ENCODE measurements at regions not wholly inside any gene's neighbourhood (a gene's known extent, or its start where the extent isn't known, plus 50 kb on each side); places are given as distances from the start of the nearest gene placed in this dataset.
"Not testable (repeated sequence)": the region's sequence is repeated elsewhere in the genome, so short reads cannot be mapped to it uniquely, and the experiment has no call there.

DNA sequence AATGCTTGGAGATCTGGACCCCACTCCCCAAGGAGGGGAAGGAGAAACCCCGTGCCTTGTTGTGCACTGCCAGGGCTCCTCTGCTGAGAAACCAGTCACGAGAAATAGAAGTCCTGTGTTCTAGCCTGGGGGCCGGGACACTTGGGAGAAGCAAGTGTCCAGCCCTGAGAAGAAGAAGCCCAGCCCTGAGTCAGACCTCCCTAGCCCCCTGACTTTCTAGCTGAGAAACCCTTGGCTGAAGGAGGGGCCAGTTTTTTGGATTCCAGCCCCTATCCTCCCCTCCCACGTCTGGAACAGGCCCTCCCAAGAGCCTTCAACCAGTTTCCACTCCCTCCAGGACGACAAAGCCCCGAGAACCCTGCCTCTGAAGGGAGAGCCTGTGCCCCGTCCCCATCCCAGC lies 100.5 kb downstream of the NAV1 start:
- no peak for DNase-seq (ENCODE audit: low spot score)

DNA sequence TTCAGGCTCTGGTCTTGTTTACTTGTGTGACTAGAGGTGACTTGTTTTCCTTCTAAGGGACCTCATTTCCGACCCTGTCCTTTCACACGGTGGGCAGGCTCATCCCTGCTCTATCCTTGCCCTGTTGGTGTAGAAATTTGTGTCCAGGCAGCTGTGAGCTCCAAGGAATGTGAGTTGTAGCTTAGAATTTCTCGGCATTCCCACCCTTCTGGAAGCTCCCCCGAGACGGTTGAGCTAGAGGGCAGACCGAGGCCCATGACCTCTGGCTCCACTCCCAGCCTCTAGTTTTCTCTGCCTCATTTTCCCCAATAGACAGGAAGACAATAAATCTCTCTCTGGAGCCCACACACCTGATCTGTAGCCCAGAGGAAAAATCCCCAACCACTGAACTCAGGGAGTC lies 100.9 kb downstream of the NAV1 start:
- DNase-seq (ENCODE audit: low spot score): no peak

DNA sequence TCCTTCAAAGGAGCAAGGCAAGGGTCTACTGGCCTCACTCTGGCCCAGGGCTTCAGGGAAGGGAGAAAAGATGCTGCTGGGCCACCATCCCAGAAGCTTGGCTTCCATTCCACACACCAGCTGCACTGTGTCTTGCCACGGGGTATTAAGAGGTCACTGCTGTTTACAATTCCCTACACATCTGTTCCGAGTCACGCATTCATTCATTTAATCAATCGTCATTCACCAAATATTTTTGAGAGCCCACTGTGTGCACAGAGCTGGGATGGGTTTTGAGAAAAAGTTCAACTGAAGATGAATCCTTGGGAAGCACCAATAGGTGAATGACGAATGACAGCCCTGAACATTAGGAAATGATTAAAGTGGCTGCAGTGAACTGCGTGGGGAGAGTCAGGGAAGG lies 101.7 kb downstream of the NAV1 start:
- DNase-seq (ENCODE audit: low spot score): peak; percentile 62

DNA sequence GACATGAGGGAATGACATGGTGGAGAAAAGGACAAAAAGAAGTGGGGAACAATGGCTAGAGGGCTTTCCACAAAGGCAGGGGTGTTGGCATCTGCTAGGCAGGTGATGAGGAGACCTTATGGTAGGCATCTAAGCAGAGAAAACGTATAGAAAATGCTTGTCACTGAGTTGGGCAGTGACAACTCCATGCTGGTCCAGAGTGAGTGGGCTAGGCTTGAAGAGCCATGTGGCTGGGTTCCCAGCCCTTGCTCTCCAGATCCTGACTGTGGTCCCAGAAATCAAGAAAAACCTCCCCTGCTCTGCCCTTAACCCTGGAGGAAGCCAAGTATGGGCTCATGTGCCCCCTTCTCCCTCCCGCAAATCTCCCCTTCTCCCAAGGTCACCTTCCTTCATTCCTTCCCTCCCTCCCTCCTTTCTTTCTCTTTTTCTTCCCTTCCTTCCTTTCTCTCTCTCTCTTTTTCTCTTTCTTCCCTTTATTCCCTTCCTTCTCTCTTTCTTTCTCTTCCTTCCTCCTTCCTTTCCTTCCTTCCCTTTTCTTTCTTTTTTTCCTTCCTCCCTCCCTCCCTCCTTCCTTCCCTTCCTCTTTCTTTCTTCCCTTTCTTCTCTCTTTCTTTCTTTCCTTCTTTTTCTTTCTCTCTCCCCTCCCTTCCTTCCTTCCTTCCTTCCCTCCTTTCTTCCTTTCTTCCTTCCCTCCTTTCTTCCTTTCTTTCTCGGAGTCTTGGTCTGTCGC lies 102.8 kb downstream of the NAV1 start:
- no peak for DNase-seq (ENCODE audit: low spot score)

DNA sequence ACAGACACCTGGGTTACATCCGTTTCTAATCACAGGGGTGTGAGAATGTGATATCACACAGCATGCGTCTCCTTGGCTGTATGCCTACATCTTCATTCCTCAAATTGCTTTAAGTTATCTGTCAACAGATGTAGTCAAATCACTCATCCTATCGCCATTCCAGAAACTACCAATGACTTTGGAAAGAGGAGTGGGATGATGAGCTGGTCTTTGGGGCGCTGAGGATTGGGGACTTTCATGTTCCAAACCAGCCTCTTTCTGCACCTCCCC lies 104.8 kb downstream of the NAV1 start:
- DNase-seq (ENCODE audit: low spot score): no peak

DNA sequence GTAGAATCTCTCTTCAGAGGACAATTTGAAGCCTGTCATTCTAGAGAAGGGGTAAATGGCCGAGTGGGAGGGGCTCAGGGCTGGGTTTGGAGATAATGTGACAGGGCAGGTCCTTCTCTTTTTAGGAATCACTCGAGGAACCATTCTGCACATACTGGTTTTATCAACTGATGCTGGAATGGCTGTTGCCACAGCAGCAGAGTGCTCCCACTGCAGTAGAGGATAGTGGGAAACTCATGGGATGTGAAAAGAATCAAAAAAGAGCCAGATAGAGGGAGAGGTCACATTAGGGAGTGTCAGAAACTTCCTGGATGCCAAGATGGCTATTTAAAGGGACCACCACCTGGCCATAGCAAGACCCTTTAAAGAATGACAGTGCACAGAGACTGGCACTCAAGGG lies 105.3 kb downstream of the NAV1 start:
- DNase-seq (ENCODE audit: low spot score): no peak

DNA sequence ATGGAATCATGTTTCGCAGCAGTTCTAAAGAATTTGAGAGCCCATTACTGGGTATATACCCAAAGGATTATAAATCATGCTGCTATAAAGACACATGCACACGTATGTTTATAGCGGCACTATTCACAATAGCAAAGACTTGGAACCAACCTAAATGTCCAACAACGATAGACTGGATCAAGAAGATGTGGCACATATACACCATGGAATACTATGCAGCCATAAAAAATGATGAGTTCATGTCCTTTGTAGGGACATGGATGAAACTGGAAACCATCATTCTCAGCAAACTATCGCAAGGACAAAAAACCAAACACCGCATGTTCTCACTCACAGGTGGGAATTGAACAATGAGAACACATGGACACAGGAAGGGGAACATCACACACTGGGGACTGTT lies 106.1 kb downstream of the NAV1 start:
- DNase-seq (ENCODE audit: low spot score): not testable (repeated sequence)

DNA sequence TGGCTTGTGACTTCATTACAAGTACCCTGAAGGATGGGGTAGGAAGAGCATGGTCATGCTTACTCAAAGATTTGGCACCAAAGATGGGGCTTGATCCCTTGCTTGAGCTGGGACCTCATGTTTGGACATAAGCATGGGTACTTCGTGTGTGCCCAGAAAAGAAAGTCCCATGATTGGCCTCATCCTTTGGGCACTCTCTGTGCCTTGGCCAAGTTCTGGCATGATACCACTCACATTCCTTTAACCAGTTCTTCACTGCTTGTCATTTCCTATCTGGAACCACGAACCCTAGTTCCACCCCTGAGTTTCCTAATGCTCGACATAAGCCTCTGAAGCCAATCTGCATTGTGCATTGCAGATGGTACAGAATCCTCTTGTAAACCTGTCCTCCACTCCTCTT lies 107.0 kb downstream of the NAV1 start:
- DNase-seq (ENCODE audit: low spot score): no peak

DNA sequence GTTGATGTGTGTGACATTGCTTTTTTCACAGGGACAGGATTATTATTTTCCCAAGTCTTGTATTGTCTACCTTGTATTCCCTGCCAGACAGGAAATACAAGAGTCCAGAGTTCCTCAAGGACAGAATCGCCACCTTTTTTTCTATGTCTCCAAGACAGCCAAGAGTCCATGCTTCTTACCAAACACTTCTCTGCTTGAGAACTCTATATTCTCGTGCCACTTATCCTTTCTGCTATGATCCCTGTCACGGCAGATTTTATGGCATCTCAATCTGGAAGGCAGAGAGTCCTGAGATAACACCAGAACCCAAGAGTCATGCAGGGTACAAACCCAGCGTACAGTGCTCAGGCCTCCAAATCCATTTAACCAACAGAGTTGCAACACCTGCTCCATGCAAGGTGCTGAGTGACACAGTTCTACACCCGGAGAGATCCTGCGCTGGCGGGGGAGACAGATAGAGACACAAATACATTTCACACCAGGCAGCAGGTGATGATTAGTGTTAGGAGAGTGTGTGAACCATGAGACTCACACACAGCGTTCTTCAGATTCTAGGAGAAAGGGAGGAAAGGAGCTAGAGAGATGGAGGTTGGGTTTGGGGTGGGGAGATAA lies 107.6 kb downstream of the NAV1 start:
- DNase-seq (ENCODE audit: low spot score): no peak

DNA sequence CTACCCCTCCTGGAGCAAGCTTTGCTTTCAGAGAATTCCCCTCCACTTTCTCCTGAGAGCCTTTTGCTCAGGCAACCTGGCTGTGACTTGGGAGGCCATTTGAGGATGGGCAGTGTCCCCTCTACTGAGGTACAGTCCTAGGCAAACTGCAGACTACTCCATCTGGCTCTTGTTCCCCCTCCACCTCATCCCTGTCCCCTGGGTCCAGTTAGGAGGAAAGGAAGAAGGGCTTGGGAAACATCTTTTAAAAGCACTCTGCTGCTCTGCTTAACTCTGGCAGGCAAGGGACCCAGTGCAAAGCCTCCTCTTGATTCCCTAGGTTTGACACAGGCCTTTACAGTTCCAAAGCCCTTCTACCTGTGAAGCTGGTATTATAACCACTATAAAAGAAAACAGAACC lies 108.2 kb downstream of the NAV1 start:
- no peak for DNase-seq (ENCODE audit: low spot score)

DNA sequence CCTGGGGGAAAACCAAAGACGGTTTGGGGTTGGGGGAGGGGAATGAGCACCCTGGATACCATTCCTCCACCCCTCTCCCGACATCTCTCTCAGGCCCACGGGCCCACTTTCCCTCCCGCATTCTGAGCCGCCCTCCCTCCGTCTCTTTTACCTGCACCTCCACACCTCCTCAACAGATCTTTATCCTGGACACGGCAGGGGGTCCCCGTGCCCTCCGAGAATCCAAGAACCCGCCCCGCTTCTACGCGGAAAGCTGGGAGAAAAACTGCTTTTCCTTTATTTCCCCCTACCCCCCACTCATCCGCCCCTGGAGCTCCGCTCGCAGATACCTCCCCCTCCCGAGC lies 108.8 kb downstream of the NAV1 start:
- no peak for DNase-seq (ENCODE audit: low spot score)

DNA sequence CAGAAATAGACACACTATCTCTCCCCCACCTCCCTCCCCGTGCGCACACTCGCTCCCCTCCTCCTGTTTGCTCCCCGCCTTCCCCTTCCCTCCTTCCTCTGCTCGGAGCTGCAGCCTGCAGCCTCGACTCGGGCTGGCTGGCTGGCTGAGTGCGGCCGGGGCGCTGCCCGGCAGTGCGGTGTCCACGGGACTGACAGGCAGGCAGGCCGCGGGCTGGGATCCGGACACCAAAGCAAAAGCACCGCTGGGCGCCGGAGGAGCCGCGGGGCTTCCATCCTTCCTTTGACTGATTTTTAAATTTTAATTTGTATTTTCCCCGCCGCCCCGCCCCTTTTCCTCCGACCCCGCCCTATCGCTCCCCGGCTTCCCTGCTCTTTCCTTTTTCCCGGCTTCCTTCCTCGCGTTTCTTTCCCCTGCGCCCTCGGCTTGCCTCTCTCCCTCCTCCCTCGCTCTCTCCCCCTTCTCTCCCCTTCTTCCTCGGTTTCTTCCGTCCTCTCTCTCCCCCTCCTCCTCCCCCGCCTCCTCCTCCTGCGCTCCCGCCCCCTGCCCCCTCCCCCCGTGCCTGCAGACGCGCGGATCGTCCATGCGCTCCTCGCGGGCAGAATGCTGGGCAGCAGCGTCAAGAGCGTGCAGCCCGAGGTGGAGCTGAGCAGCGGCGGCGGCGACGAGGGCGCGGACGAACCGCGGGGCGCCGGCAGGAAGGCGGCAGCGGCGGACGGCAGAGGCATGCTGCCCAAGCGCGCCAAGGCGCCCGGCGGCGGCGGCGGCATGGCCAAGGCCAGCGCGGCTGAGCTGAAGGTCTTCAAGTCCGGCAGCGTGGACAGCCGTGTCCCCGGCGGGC lies 109.4 kb downstream of the NAV1 start:
- peak; percentile 83 for DNase-seq (ENCODE audit: low spot score)

DNA sequence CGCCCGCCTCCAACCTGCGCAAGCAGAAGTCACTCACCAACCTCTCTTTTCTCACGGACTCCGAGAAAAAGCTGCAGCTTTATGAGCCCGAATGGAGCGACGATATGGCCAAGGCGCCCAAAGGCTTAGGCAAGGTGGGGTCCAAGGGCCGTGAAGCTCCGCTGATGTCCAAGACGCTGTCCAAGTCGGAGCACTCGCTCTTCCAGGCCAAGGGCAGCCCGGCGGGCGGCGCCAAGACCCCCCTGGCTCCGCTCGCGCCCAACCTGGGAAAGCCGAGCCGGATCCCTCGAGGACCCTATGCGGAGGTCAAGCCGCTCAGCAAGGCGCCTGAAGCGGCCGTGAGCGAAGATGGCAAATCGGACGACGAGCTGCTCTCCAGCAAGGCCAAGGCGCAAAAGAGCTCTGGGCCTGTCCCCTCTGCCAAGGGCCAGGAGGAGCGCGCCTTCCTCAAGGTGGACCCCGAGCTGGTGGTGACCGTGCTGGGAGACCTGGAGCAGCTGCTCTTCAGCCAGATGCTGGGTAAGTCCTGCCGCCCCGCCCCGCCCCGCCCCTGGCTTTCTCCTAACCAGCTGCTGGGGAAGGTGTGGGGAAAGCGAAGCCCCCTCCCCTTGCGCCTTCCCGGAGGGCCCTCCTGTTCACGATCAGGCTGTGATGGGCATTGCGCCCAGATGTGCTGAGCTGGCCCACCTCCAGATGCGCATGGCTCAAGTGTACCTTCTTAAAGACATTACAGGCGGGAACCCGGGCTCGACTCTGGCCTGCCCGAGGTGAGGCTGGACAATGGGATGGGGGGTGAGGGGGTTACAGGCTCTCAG lies 110.2 kb downstream of the NAV1 start:
- DNase-seq (ENCODE audit: low spot score): peak; percentile 41

DNA sequence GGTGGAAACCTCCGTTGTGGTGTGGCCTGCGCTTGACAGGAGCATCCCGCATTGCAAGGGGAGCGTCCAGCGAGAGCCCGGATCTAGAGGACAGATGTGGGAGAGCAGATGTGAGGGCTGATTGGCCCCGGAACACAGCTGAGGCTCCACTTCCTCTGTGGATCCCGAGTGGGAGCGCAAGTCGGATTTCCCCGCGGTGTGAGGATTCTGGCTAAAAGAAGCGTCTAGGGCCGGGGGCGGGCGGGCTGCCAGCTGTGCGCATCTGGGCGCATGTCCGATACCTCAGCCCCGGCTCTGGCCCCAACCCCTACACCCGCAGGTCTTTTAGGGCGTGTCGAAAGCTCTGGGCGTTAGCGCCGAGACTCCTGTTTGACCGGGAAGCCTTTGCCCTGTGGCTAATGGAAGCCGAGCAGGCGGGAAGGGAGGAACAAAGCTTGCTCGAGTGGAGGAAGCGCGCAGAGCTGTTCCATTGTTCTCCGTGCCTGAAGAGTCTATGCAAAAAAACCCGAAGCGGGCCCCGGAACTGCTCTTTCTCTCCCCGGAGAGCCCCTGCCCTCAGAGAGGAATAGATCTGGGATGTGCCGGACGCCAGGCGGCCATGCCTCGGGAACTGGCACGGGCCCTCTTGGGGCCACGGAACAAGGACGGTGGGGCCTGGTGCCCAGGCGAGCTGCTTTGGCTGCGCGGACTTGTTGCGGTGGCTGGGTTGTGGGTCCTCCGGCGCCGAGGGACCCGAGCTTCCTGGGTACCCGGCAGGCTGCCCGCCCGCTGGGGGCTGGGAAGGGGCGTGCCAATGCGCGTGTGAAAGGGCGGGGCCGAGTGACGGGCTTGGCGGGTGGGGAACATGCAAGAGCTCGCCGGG lies 111.1 kb downstream of the NAV1 start:
- DNase-seq (ENCODE audit: low spot score): peak; percentile 87

DNA sequence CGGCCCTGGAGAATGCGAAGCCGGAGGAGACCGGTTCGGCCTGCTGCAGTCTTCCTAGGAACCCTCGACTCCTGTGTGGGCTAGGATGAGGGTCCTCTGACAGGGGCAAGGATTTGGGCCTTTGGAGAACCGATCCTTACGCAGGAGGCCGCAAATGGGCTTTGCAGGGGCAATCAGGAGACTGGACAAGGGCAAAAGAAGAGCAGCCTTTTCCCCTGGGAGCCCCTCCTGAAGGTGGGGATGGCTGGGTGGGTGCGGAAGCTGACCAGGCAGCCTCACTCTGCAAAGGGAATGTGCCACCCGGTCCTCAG lies 111.7 kb downstream of the NAV1 start:
- no peak for DNase-seq (ENCODE audit: low spot score)

DNA sequence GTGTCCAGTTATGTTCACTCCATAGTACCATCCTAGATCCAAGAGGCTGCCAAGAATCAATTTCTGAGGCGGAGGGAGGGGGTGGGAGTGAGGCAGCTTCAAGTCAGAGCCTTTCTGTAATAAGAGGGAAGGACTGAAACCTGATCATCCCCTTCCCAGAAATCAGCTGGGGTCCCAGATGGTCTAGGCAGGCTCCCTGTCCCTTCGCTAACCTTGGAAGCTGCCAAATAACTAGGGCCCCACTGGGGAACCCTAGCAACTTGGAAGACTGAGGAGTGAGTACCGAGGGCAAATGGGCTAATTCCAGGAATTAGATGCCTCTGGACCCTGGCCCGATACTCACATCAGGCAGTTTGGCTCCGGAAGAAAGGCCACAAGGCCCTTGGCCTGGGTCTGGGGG lies 113.3 kb downstream of the NAV1 start:
- no peak for DNase-seq (ENCODE audit: low spot score)

DNA sequence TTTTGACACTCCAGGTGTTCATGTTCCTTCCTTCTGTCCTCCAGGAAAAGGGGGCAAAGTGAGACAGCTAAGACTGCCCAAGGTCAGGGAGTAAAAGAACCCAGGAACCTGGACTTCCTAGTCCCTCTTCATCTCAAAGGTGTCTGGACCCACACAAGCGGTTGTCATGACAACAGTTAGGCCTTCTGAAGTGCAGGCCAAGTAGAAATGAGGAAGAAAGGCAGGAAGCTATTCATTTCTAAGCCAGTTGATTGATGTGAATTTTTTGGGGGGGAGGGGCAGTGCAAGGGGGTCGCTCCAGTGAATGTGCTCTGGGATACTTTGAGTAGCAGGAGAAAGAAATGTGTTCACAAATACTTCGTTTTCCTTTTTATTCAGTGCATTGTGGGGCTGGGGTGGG lies 114.3 kb downstream of the NAV1 start:
- DNase-seq (ENCODE audit: low spot score): no peak

DNA sequence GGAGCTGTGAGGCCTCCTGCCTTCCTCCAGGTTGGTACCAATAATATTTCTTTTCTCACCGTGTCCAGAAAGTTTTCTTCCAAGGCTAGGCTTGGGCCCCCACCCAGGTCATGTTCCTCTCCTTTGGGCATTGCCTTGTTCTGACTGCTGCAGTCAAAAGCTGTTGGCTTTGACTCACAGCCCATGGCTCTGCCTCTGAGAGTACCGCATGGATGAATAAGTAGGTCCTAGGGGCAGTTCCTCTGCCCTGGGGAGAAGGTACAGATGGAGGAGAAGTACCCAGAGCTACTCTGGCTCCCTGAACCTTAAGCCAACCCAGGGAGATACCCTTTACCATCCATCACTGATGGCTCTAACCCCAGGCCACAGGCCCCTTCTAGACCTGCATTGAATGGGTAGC lies 115.0 kb downstream of the NAV1 start:
- DNase-seq (ENCODE audit: low spot score): no peak

DNA sequence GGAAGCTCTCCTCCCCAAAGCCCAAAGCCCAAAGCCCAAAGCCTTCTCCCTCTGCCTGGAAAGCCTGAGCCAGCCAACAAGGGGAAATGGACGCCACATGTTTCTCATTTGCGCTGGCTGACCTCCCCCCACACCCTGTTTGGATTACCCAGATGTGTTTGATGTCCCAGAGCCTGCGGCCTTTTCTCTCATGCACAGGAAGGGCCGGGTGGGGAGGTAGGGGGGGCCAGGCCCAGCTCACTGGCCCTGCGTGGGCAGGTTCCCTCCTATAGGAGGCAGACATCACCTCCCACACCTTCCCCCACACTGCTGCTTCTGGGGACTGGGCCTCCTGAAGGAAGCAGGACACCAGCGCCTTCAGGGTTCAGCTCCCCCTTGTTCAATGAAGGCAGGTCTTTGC lies 116.3 kb downstream of the NAV1 start:
- DNase-seq (ENCODE audit: low spot score): peak; percentile 93

DNA sequence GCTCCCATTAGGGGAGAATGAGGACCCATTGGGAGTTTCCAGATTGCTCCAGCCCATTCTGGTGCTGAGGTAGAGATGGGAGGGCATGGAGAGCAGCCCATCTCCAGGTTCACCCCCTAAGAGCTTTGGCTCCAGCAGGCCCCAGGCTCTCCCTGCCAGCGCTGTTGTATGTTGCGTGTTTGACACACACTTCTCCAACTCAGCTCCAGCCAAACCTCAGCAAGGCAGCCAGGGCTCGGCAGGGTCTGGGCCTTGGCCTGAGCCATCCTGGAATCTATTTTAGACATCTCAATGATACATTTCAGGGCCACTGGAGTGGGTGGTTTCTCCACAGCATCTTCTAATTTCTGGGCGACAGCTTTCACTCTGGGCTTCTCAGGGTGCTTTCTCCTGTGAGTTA lies 117.0 kb downstream of the NAV1 start:
- peak; percentile 65 for DNase-seq (ENCODE audit: low spot score)

DNA sequence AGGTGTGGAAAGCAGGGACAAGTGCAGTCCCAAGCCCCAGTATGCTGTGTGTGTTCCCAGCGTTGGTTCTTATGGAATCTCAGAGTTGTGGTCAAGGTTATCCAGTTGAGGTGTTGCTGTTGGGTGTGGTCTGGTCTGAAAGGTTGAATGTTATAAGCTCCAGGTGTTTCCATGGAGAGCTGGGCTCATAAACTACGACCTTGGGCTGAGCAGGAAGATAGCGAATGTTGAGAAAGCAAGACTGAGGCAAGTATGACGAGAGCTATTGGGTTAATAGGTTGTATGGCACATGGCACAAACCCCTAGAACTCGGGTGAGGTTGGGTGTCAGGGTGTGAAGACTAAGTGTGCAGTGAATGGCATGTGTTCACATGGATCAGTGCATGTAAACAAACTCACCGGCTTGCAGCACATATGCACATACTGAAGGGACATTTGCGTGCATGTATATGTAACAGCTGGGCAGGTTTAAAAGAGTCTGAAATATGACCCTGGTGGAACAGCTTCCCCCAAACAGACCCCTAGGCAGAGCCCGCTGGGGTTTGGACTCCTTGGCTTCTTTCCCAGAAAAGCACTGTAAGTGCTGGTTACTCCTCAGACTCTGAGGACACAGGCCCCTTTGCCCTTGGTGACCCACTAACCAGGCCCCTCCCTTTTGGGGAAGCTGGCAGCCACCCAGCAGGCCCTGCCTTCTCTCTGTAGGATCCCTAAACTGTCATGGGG lies 117.5 kb downstream of the NAV1 start:
- DNase-seq (ENCODE audit: low spot score): no peak

All from AG20443 (cell line).